ENCODE measurements at regions not wholly inside any gene's neighbourhood (a gene's known extent, or its start where the extent isn't known, plus 50 kb on each side); places are given as distances from the start of the nearest gene placed in this dataset.

GRCh38 chr3:162978136-162978535, 1481.5 kb downstream of the OTOL1 start:
- TF ChIP-seq CREB1 (IDR thresholded peaks at IDR 0.05; ENCODE audit: low read depth) (no peak), REST (IDR thresholded peaks at IDR 0.05; ENCODE audit: low read depth) (no peak), TAF1 (IDR thresholded peaks at IDR 0.05; ENCODE audit: low read depth) (no peak), RAD21 (IDR thresholded peaks at IDR 0.05; ENCODE audit: low read depth) (no peak), FOXM1 (IDR thresholded peaks at IDR 0.05; ENCODE audit: borderline replicate concordance, low read depth) (no peak), NFIC (IDR thresholded peaks at IDR 0.05) (no peak), TCF12 (IDR thresholded peaks at IDR 0.05; ENCODE audit: low read depth) (no peak)

GRCh38 chr3:162984746-162985145, 1488.1 kb downstream of the OTOL1 start:
- TF ChIP-seq FOXM1 (IDR thresholded peaks at IDR 0.05; ENCODE audit: borderline replicate concordance, low read depth), result no peak

- no peak for TF ChIP-seq FOXM1 (IDR thresholded peaks at IDR 0.05; ENCODE audit: borderline replicate concordance, low read depth)
- TF ChIP-seq CREB1 (IDR thresholded peaks at IDR 0.05; ENCODE audit: low read depth), result no peak
- no peak for TF ChIP-seq EP300 (IDR thresholded peaks at IDR 0.05; ENCODE audit: borderline replicate concordance)
- TF ChIP-seq EGR1 (IDR thresholded peaks at IDR 0.05), result no peak
These were observed 1496.1 kb downstream of the OTOL1 start for GRCh38 chr3:162992741-162993140.

GRCh38 chr3:162994165-162994564, 1497.6 kb downstream of the OTOL1 start:
- TF ChIP-seq TCF12 (IDR thresholded peaks at IDR 0.05; ENCODE audit: low read depth) (no peak), YY1 (IDR thresholded peaks at IDR 0.05; ENCODE audit: low read depth) (no peak), TEAD4 (IDR thresholded peaks at IDR 0.05) (no peak), FOXM1 (IDR thresholded peaks at IDR 0.05; ENCODE audit: borderline replicate concordance, low read depth) (no peak), REST (IDR thresholded peaks at IDR 0.05; ENCODE audit: low read depth) (no peak), ZBTB7A (IDR thresholded peaks at IDR 0.05; ENCODE audit: low read depth) (no peak), CEBPB (IDR thresholded peaks at IDR 0.05) (no peak), CREB1 (IDR thresholded peaks at IDR 0.05; ENCODE audit: low read depth) (no peak), MAX (IDR thresholded peaks at IDR 0.05) (no peak), RAD21 (IDR thresholded peaks at IDR 0.05; ENCODE audit: low read depth) (no peak), EGR1 (IDR thresholded peaks at IDR 0.05) (no peak), TAF1 (IDR thresholded peaks at IDR 0.05; ENCODE audit: low read depth) (no peak), NFIC (IDR thresholded peaks at IDR 0.05) (no peak), USF1 (IDR thresholded peaks at IDR 0.05) (no peak)

GRCh38 chr3:162996368-162996767, 1499.8 kb downstream of the OTOL1 start:
- no peak for TF ChIP-seq USF1 (IDR thresholded peaks at IDR 0.05)
- no peak for TF ChIP-seq FOXM1 (IDR thresholded peaks at IDR 0.05; ENCODE audit: borderline replicate concordance, low read depth)
- TF ChIP-seq NFIC (IDR thresholded peaks at IDR 0.05), result no peak
- TF ChIP-seq CREB1 (IDR thresholded peaks at IDR 0.05; ENCODE audit: low read depth), result no peak

GRCh38 chr3:162998205-162998604, 1501.6 kb downstream of the OTOL1 start:
- TF ChIP-seq REST (IDR thresholded peaks at IDR 0.05; ENCODE audit: low read depth) (no peak), CEBPB (IDR thresholded peaks at IDR 0.05) (no peak), EGR1 (IDR thresholded peaks at IDR 0.05) (no peak), TEAD4 (IDR thresholded peaks at IDR 0.05) (no peak), USF1 (IDR thresholded peaks at IDR 0.05) (no peak), EP300 (IDR thresholded peaks at IDR 0.05; ENCODE audit: borderline replicate concordance) (no peak), NFIC (IDR thresholded peaks at IDR 0.05) (no peak), MAX (IDR thresholded peaks at IDR 0.05) (no peak), YY1 (IDR thresholded peaks at IDR 0.05; ENCODE audit: low read depth) (no peak), TAF1 (IDR thresholded peaks at IDR 0.05; ENCODE audit: low read depth) (no peak), CREB1 (IDR thresholded peaks at IDR 0.05; ENCODE audit: low read depth) (no peak), FOXM1 (IDR thresholded peaks at IDR 0.05; ENCODE audit: borderline replicate concordance, low read depth) (no peak), TCF12 (IDR thresholded peaks at IDR 0.05; ENCODE audit: low read depth) (no peak), RAD21 (IDR thresholded peaks at IDR 0.05; ENCODE audit: low read depth) (no peak)
